ENCODE measurements at regions not wholly inside any gene's neighbourhood (a gene's known extent, or its start where the extent isn't known, plus 50 kb on each side); places are given as distances from the start of the nearest gene placed in this dataset.
A peak's percentile ranks its signal among the peaks of the same experiment; 100 is the strongest.
"Not testable (repeated sequence)": the region's sequence is repeated elsewhere in the genome, so short reads cannot be mapped to it uniquely, and the experiment has no call there.

GRCh38 chr1:88560621-88561020 lies 123.5 kb upstream of the PKN2 start:
- 0 to 100% (median 91%) methylated on average over 2 to 3 of the region's 3 CpGs for WGBS, 10 experiments
- in situ Hi-C loops (cut with MboI; ENCODE audit: low pct_unique_long_range_greater_than_20kb in 2 of 9, low sequenced_read_pairs in 9 of 9, unreplicated experiment in 9 of 9): no loop called here

GRCh38 chr1:88562991-88563390 lies 121.1 kb upstream of the PKN2 start:
- in situ Hi-C loops (cut with MboI; ENCODE audit: low pct_unique_long_range_greater_than_20kb in 2 of 9, low sequenced_read_pairs in 9 of 9, unreplicated experiment in 9 of 9): no loop called here
- Histone ChIP-seq H3K4me1 (replicated peaks in 1 of 2) (no peaks in the 10 kb centered on the region), H3K4me3 (no peak overlapping the region), H3K27ac (no peak overlapping the region)
- ATAC-seq (replicated peaks in 6 of 8): no peak
- WGBS, 10 experiments: 7 to 100% (median 52%) methylated on average over 1 to 3 of the region's 3 CpGs; no CpG with 5 or more reads in 1 of the 10 experiments

More at GRCh38 chr1:88560621-88561020, 123.5 kb upstream of the PKN2 start:
- Histone ChIP-seq H3K4me1 (replicated peaks in 1 of 2) (no peaks in the 10 kb centered on the region), H3K27ac (no peak overlapping the region), H3K4me3 (no peak overlapping the region)
- peak in 1 of 8 experiments; percentile 72 for ATAC-seq (replicated peaks in 6 of 8)

GRCh38 chr1:88566615-88567387 lies 117.3 kb upstream of the PKN2 start:
- WGBS, 10 experiments: 19 to 93% (median 77%) methylated on average over 2 to 9 of the region's 9 CpGs
- in situ Hi-C loops (cut with MboI; ENCODE audit: low pct_unique_long_range_greater_than_20kb in 2 of 9, low sequenced_read_pairs in 9 of 9, unreplicated experiment in 9 of 9): no loop called here
- Histone ChIP-seq H3K4me3 (no peak overlapping the region), H3K4me1 (replicated peaks in 1 of 2) (peaks cover 0 to 2% of the 10 kb centered on the region in 2 donors), H3K27ac (no peak overlapping the region)
- no peak for ATAC-seq (replicated peaks in 6 of 8)

- H3K4me3 ChIP-seq: no peak overlapping the region
- peaks cover 0 to 5% of the 10 kb centered on the region in 2 donors for H3K4me1 ChIP-seq (replicated peaks in 1 of 2)
- no peak overlapping the region for H3K27ac ChIP-seq
- 0 to 86% (median 69%) methylated on average over 1 of the region's 1 CpG; no CpG with 5 or more reads in 1 of the 10 experiments for WGBS, 10 experiments
- in situ Hi-C loops (cut with MboI; ENCODE audit: low pct_unique_long_range_greater_than_20kb in 2 of 9, low sequenced_read_pairs in 9 of 9, unreplicated experiment in 9 of 9): no loop called here
- peak in 3 of 8 experiments; percentile 16 to 42 (median 18) for ATAC-seq (replicated peaks in 6 of 8)
Observed at GRCh38 chr1:88571506-88571905, 112.6 kb upstream of the PKN2 start.

- in situ Hi-C loops (cut with MboI; ENCODE audit: low pct_unique_long_range_greater_than_20kb in 2 of 9, low sequenced_read_pairs in 9 of 9, unreplicated experiment in 9 of 9): loop anchor here in 1 of 9 experiments (25.0 kb wide), 1 partner anchor 392 kb away; no protein-coding TSS in a partner anchor
- no peak for ATAC-seq (replicated peaks in 6 of 8)
- Histone ChIP-seq H3K4me3 (no peak overlapping the region), H3K27ac (no peak overlapping the region), H3K4me1 (replicated peaks in 1 of 2) (no peaks in the 10 kb centered on the region)
- 20 to 100% (median 90%) methylated on average over 1 to 3 of the region's 3 CpGs; no CpG with 5 or more reads in 5 of the 10 experiments for WGBS, 10 experiments
Observed at GRCh38 chr1:88579598-88579997, 104.5 kb upstream of the PKN2 start.

- no peaks in the 10 kb centered on the region for H3K4me1 ChIP-seq (replicated peaks in 1 of 2)
- no peak overlapping the region for H3K4me3 ChIP-seq
- H3K27ac ChIP-seq: no peak overlapping the region
- in situ Hi-C loops (cut with MboI; ENCODE audit: low pct_unique_long_range_greater_than_20kb in 2 of 9, low sequenced_read_pairs in 9 of 9, unreplicated experiment in 9 of 9): loop anchor here in 1 of 9 experiments (25.0 kb wide), 1 partner anchor 394 kb away; no protein-coding TSS in a partner anchor
- ATAC-seq (replicated peaks in 6 of 8): peak in 1 of 8 experiments; percentile 88
- WGBS, 10 experiments: 17 to 100% (median 74%) methylated on average over 1 to 2 of the region's 2 CpGs; no CpG with 5 or more reads in 4 of the 10 experiments
Observed at GRCh38 chr1:88581703-88582102, 102.4 kb upstream of the PKN2 start.

- no peak for ATAC-seq (replicated peaks in 6 of 8)
- Histone ChIP-seq H3K4me3 (no peak overlapping the region), H3K4me1 (replicated peaks in 1 of 2) (no peaks in the 10 kb centered on the region), H3K27ac (no peak overlapping the region)
- in situ Hi-C loops (cut with MboI; ENCODE audit: low pct_unique_long_range_greater_than_20kb in 2 of 9, low sequenced_read_pairs in 9 of 9, unreplicated experiment in 9 of 9): loop anchor here in 1 of 9 experiments (25.0 kb wide), 1 partner anchor 406 kb away; no protein-coding TSS in a partner anchor
Observed at GRCh38 chr1:88593358-88593757, 90.7 kb upstream of the PKN2 start.

GRCh38 chr1:88595355-88596002 lies 88.6 kb upstream of the PKN2 start:
- Histone ChIP-seq H3K4me3 (no peak overlapping the region), H3K4me1 (replicated peaks in 1 of 2) (no peaks in the 10 kb centered on the region), H3K27ac (no peak overlapping the region)
- in situ Hi-C loops (cut with MboI; ENCODE audit: low pct_unique_long_range_greater_than_20kb in 2 of 9, low sequenced_read_pairs in 9 of 9, unreplicated experiment in 9 of 9): loop anchor here in 1 of 9 experiments (25.0 kb wide), 1 partner anchor 408 kb away; no protein-coding TSS in a partner anchor
- ATAC-seq (replicated peaks in 6 of 8): peak in 3 of 8 experiments; percentile 36 to 80 (median 75)
- WGBS, 10 experiments: 0 to 70% (median 42%) methylated on average over 2 to 4 of the region's 4 CpGs; no CpG with 5 or more reads in 1 of the 10 experiments

GRCh38 chr1:88597973-88598372 lies 86.1 kb upstream of the PKN2 start:
- H3K4me1 ChIP-seq (replicated peaks in 1 of 2); H3K4me3 ChIP-seq; ATAC-seq (replicated peaks in 6 of 8); H3K27ac ChIP-seq: not testable (repeated sequence)
- in situ Hi-C loops (cut with MboI; ENCODE audit: low pct_unique_long_range_greater_than_20kb in 2 of 9, low sequenced_read_pairs in 9 of 9, unreplicated experiment in 9 of 9): loop anchor here in 1 of 9 experiments (25.0 kb wide), 1 partner anchor 411 kb away; no protein-coding TSS in a partner anchor
- 0 to 57% (median 30%) methylated on average over 1 of the region's 1 CpG; no CpG with 5 or more reads in 6 of the 10 experiments for WGBS, 10 experiments

- Histone ChIP-seq H3K4me3 (no peak overlapping the region), H3K27ac (no peak overlapping the region), H3K4me1 (replicated peaks in 1 of 2) (no peaks in the 10 kb centered on the region)
- in situ Hi-C loops (cut with MboI; ENCODE audit: low pct_unique_long_range_greater_than_20kb in 2 of 9, low sequenced_read_pairs in 9 of 9, unreplicated experiment in 9 of 9): no loop called here
- 36 to 80% (median 54%) methylated on average over 3 to 11 of the region's 11 CpGs for WGBS, 10 experiments
- ATAC-seq (replicated peaks in 6 of 8): peak in 3 of 8 experiments; percentile 31 to 48 (median 45)
Observed at GRCh38 chr1:88608139-88608943, 75.7 kb upstream of the PKN2 start.

- ATAC-seq (replicated peaks in 6 of 8): no peak
- H3K27ac ChIP-seq: no peak overlapping the region
- in situ Hi-C loops (cut with MboI; ENCODE audit: low pct_unique_long_range_greater_than_20kb in 2 of 9, low sequenced_read_pairs in 9 of 9, unreplicated experiment in 9 of 9): no loop called here
- no peak overlapping the region for H3K4me3 ChIP-seq
- no peaks in the 10 kb centered on the region for H3K4me1 ChIP-seq (replicated peaks in 1 of 2)
Observed at GRCh38 chr1:88609051-88609450, 75.0 kb upstream of the PKN2 start.

GRCh38 chr1:88610687-88611086 lies 73.4 kb upstream of the PKN2 start:
- Histone ChIP-seq H3K4me1 (replicated peaks in 1 of 2) (no peaks in the 10 kb centered on the region), H3K4me3 (no peak overlapping the region), H3K27ac (no peak overlapping the region)
- in situ Hi-C loops (cut with MboI; ENCODE audit: low pct_unique_long_range_greater_than_20kb in 2 of 9, low sequenced_read_pairs in 9 of 9, unreplicated experiment in 9 of 9): no loop called here
- 57 to 97% (median 89%) methylated on average over 2 to 7 of the region's 7 CpGs for WGBS, 10 experiments
- ATAC-seq (replicated peaks in 6 of 8): no peak

GRCh38 chr1:88612292-88612691 lies 71.8 kb upstream of the PKN2 start:
- 0 to 60% (median 48%) methylated on average over 1 to 2 of the region's 2 CpGs; no CpG with 5 or more reads in 1 of the 10 experiments for WGBS, 10 experiments
- Histone ChIP-seq H3K4me3 (no peak overlapping the region), H3K4me1 (replicated peaks in 1 of 2) (no peaks in the 10 kb centered on the region), H3K27ac (no peak overlapping the region)
- in situ Hi-C loops (cut with MboI; ENCODE audit: low pct_unique_long_range_greater_than_20kb in 2 of 9, low sequenced_read_pairs in 9 of 9, unreplicated experiment in 9 of 9): no loop called here
- peak in 1 of 8 experiments; percentile 37 for ATAC-seq (replicated peaks in 6 of 8)
